ENCODE measurements at regions not wholly inside any gene's neighbourhood (a gene's known extent, or its start where the extent isn't known, plus 50 kb on each side); places are given as distances from the start of the nearest gene placed in this dataset.

DNA sequence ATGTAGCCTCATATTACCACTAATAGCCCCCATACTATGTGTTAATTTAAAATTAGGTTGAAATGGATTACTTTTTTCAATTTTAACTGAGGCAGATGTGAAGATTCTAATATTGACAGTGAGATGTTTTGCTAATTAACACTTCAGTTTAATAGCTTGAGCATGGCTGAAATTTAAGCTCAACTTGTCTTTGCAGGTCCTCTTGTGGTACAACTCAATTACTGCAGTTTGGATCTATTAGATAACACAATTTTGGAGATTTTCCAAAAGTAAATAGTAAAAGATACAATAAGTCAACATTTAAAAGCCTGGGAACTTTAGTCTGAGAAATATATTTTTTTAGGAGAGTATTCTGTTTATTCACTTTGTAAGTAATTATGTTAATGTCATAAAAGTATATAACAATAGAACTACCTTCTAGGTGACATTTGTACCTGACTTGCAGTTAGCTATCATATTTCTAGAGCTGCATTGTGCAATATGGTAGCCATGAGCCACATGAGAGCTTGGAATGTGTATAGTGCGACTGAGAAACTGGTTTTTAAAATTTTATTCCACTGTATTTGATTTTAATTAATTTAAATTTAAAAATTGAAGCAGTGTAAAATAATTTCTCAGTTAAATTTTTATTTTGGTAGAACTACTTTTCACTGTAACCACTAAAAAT, 73.1 kb upstream of the FMR1 start:
- DNase-seq: no peak

DNA sequence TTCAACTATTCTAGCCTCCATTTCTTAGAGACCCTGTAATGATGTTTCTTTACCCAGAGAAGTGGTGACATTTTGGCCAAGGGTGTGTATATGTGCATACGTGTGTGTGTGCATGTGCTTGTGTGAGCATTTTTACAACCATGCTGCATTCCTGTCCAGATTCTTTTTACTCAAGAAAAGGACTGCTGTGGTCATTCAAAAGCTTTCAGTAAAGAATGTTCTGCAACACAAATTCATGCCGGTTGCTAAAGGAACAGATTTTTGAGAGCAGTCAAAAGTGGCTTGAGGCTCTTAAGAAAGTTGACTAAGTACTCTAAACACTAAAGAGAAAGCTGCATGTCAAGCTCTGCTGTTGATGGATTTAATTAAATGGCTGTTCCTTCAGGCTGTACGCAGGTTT, 65.0 kb upstream of the FMR1 start:
- no peak for DNase-seq

DNA sequence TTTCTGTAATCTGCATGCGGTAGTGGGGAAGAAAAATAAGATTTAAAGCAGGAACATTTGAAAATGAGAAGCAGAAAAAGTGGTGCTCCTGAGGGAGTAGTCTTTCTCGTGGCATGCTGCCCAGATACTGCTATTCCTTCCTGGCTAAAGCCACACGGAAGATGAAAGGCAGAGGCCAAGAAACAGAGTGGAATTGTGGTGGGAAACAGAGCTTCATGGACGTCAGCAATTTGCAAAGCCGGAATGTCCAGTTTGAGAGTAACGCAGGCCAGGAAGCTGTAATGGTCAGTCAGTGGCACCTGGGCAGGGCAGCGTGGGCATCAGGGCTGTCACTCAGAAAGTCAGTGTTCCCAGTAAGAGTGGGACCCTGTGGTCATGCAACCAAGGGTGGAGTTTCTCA, 63.7 kb upstream of the FMR1 start:
- DNase-seq: peak in 1 of 51 donors; percentile 0

DNA sequence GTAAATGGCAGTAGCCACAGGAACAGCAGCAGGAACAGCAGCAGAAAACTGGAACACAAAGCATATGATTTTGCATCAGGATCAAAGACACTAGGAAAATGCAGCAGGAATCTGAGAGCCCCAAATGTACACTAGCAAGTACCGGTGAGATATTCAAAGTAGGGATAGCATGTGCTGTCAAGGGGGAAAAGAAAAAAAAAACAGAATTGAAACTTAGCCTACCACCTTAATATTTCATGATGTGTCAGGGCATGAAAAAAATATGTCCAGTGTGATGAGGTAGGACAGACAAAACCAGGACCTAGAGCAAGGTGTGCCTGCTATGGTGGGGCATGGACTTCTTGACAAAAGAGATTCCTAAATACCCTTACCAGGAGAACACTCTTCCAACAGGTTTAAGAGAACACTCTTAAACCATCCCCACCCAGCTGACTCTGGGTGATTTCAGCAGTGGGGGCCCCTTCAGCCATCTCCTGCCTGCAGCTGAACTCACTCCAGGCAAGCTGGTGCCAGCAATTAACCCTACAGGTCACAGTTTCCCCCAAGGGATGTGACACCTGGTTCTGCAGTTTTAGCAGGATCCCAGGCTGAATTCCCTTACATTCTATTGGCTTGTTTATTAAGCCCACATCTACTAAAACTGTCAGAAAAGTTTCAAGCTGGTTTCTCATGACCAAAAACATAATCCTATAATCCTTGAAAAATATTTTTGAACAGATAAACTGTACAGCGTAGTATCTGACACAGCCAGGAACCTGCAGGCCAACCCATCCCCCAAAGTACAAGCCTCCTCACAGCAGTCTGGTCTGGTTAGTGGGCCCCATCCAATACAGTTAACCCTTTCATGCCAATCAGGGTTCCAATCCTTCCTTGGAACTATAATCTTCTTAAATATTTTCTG, 62.9 kb upstream of the FMR1 start:
- DNase-seq: no peak

DNA sequence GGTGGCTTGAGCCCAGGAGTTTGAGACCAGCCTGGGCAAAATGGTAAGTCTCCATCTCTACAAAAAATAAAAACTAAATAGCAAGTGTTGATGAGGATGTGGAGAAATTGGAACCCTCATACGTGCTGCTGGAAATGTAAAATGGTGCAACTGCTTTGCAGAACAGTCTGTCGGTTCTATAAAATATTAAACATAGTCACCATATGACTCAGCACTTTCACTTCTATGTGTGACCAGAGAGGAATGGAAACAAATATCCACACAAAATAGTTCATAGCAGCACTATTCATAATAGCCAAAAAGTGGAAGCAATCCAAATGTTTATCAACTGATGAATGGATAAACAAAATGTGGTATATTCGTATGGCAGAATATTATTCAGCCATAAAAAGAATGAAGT, 60.8 kb upstream of the FMR1 start:
- no peak for DNase-seq

DNA sequence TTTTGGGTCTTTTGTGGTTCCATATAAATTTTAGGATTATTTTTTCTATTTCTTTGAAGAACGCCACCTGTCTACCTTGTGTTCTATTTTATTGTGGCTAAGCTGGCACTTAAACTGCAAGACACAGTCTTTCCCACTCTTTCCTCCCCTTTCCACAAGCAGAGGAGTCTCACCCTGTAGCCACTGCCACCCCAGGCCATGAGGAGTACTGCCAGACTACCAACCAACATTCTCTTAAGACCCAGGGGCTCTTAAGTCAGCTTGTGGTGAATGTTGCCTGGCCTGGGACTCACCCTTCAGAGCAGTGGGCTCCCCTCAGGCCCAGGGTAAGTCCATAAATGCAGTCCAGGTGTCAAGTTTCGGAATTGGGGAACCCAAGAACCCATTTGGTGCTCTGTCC, 58.0 kb upstream of the FMR1 start:
- no peak for DNase-seq

DNA sequence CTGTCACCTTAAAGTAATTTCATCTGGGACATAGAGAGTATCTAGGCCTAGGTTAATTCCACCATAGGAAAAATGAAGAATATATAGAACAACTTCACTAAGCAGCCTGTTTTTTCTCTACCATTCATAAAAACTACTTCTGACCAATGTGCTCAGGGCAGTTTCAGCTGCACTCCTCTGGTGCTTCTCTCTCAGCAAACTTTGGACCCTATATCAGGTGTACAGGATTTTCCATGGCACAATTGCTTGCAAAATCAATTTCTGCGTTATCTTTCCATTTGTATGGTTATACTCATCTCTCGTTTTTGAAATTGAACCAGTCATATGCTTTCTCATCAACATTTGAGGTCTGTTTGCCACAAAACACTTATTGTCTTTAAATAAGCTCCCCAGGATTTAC, 52.1 kb upstream of the FMR1 start:
- no peak for DNase-seq
